HCT116 (cell line): ENCODE measurements at regions not wholly inside any gene's neighbourhood (a gene's known extent, or its start where the extent isn't known, plus 50 kb on each side); places are given as distances from the start of the nearest gene placed in this dataset.

Experiments used
- ATF3 ChIP-seq: IDR thresholded peaks from 2 replicates; pipeline ENCODE4 v1.6.1; 2012
- CBX3 ChIP-seq: IDR thresholded peaks from 2 replicates; pipeline ENCODE4 v1.6.1; 2012; ENCODE audit warnings: low read depth
- CTCF ChIP-seq, 3 experiments: fragments of 200-600 bp in 1 of 3; sonication (generic) in 1 of 3; IDR thresholded peaks in 2 of 3; conservative IDR thresholded peaks in 1 of 3; 2 replicates each; pipeline ENCODE4 v1.5.1; 2012 to 2017; ENCODE audit warnings: low read depth in 2 of 3, low read length in 2 of 3, antibody characterized with exemption in 1 of 3, borderline replicate concordance in 1 of 3, control low read depth in 1 of 3, mild to moderate bottlenecking in 1 of 3, mixed read lengths in 1 of 3, mixed run types in 1 of 3, moderate library complexity in 1 of 3; ENCODE audit not compliant: insufficient read depth in 1 of 3
- EZH2 ChIP-seq: fragments of 200-600 bp; sonication (generic); IDR thresholded peaks from 2 replicates; pipeline ENCODE4 v1.6.1; 2017; ENCODE audit warnings: antibody characterized with exemption, mixed run types
- EZH2phosphoT487 ChIP-seq: fragments of 200-600 bp; IDR thresholded peaks from 2 replicates; pipeline ENCODE4 v1.6.1; 2018; ENCODE audit warnings: antibody characterized with exemption, borderline replicate concordance
- FOSL1 ChIP-seq: IDR thresholded peaks from 2 replicates; pipeline ENCODE4 v1.6.1; 2012; ENCODE audit warnings: low read depth
- MAX ChIP-seq: IDR thresholded peaks from 2 replicates; pipeline ENCODE4 v1.6.1; 2012
- POLR2A ChIP-seq: IDR thresholded peaks from 2 replicates; pipeline ENCODE4 v1.7.0; 2011; ENCODE audit warnings: borderline replicate concordance; ENCODE audit not compliant: insufficient read depth, insufficient read length; ENCODE audit errors: extremely low read depth
- POLR2AphosphoS5 ChIP-seq: IDR thresholded peaks from 2 replicates; pipeline ENCODE4 v1.6.1; 2011; ENCODE audit warnings: mild to moderate bottlenecking, low read depth, low read length, moderate library complexity
- RAD21 ChIP-seq: IDR thresholded peaks from 2 replicates; pipeline ENCODE4 v1.6.1; 2012; ENCODE audit warnings: low read depth, mild to moderate bottlenecking
- TCF7L2 ChIP-seq: IDR thresholded peaks from 2 replicates; pipeline ENCODE4 v1.7.0; 2011; ENCODE audit warnings: borderline replicate concordance, inconsistent platforms; ENCODE audit not compliant: insufficient read depth, insufficient read length; ENCODE audit errors: extremely low read depth
- YY1 ChIP-seq: IDR thresholded peaks from 2 replicates; pipeline ENCODE4 v1.6.1; 2011; ENCODE audit warnings: low read length, low read depth, moderate library complexity, mild to moderate bottlenecking; ENCODE audit not compliant: insufficient replicate concordance; ENCODE audit errors: extremely low read depth
- ZFX ChIP-seq: fragments of 450-650 bp; IDR thresholded peaks from 2 replicates; pipeline ENCODE4 v1.6.1; 2017
- ZNF274 ChIP-seq: fragments of 200-500 bp; sonication (Bioruptor generic); IDR thresholded peaks from 2 replicates; pipeline ENCODE4 v1.6.1; 2014; ENCODE audit warnings: mild to moderate bottlenecking, low read depth, low read length, inconsistent platforms

GRCh38 chr18:24923138-24923537 is 428.8 kb downstream of the ZNF521 start:
- no peak for TF ChIP-seq POLR2AphosphoS5
- no peak for TF ChIP-seq EZH2
- TF ChIP-seq FOSL1, result no peak
- TF ChIP-seq CBX3, result no peak
- no peak for TF ChIP-seq CTCF (IDR thresholded peaks at IDR 0.05 in 2 of 3, conservative IDR thresholded peaks at IDR 0.05 in 1 of 3; ENCODE audit: borderline replicate concordance in 1 of 3, insufficient read depth in 1 of 3, low read depth in 2 of 3, low read length in 2 of 3)
- TF ChIP-seq EZH2phosphoT487, result no peak
- no peak for TF ChIP-seq MAX
- no peak for TF ChIP-seq TCF7L2
- TF ChIP-seq YY1, result no peak
- TF ChIP-seq POLR2A, result no peak
- TF ChIP-seq ZNF274, result no peak
- TF ChIP-seq RAD21, result no peak
- no peak for TF ChIP-seq ATF3
- no peak for TF ChIP-seq ZFX
